OCI-LY1 (cell line): ENCODE measurements at regions not wholly inside any gene's neighbourhood (a gene's known extent, or its start where the extent isn't known, plus 50 kb on each side); places are given as distances from the start of the nearest gene placed in this dataset.

Experiments used
- H2AFZ ChIP-seq: fragments of 200-600 bp; sonication (generic), shearing (Covaris generic); 2 replicates; pipeline ENCODE4 v1.6.0; 2014; ENCODE audit warnings: antibody characterized with exemption, mild to moderate bottlenecking, low read length
- H3F3A ChIP-seq: fragments of 200-600 bp; sonication (generic), shearing (Covaris generic); 2 replicates; pipeline ENCODE4 v1.6.0; 2014; ENCODE audit warnings: mild to moderate bottlenecking, antibody characterized with exemption, low read length, moderate library complexity; ENCODE audit not compliant: insufficient read depth
- H3K27ac ChIP-seq: fragments of 200-600 bp; sonication (generic); 2 replicates; pipeline ENCODE4 v1.5.1; 2014; ENCODE audit warnings: low read length, mixed run types, mild to moderate bottlenecking, low read depth; ENCODE audit not compliant: poor library complexity, severe bottlenecking
- H3K27me3 ChIP-seq: fragments of 200-600 bp; sonication (generic); 2 replicates; pipeline ENCODE4 v1.6.0; 2014; ENCODE audit warnings: antibody characterized with exemption, mild to moderate bottlenecking, low read length, moderate library complexity; ENCODE audit not compliant: insufficient read depth
- H3K36me3 ChIP-seq: fragments of 200-600 bp; sonication (generic); 2 replicates; pipeline ENCODE4 v1.6.1; 2014; ENCODE audit warnings: mild to moderate bottlenecking, antibody characterized with exemption, low read length, moderate library complexity, mixed read lengths; ENCODE audit not compliant: insufficient read depth
- H3K4me1 ChIP-seq: fragments of 200-600 bp; sonication (generic); 2 replicates; pipeline ENCODE4 v1.5.1; 2014; ENCODE audit warnings: mild to moderate bottlenecking, low read length, moderate library complexity; ENCODE audit not compliant: insufficient read depth, severe bottlenecking
- H3K4me2 ChIP-seq: fragments of 200-600 bp; sonication (generic), shearing (Covaris generic); 2 replicates; pipeline ENCODE4 v1.6.1; 2014; ENCODE audit warnings: low read length
- H3K4me3 ChIP-seq: fragments of 200-600 bp; sonication (generic); 2 replicates; pipeline ENCODE4 v1.5.1; 2014; ENCODE audit warnings: low read length, low read depth, mild to moderate bottlenecking, mixed read lengths; ENCODE audit not compliant: poor library complexity, severe bottlenecking
- H3K79me2 ChIP-seq: fragments of 200-600 bp; shearing (Covaris generic); 2 replicates; pipeline ENCODE4 v1.6.1; 2016; ENCODE audit warnings: mixed run types, low read length, mixed read lengths; ENCODE audit not compliant: insufficient read depth
- H3K9ac ChIP-seq: fragments of 200-600 bp; sonication (generic), shearing (Covaris generic); 2 replicates; pipeline ENCODE4 v1.6.1; 2014; ENCODE audit warnings: mild to moderate bottlenecking, low read length, mixed read lengths
- H3K9me2 ChIP-seq: fragments of 200-600 bp; sonication (generic), shearing (Covaris generic); 2 replicates; pipeline ENCODE4 v1.6.1; 2014; ENCODE audit warnings: low read depth, mild to moderate bottlenecking, low read length, mixed read lengths
- H3K9me3 ChIP-seq: fragments of 200-600 bp; shearing (Covaris generic); 2 replicates; pipeline ENCODE4 v1.6.1; 2014; ENCODE audit warnings: low read length, mixed read lengths
- H4K20me1 ChIP-seq: fragments of 200-600 bp; sonication (generic), shearing (Covaris generic); 2 replicates; pipeline ENCODE4 v1.6.0; 2016; ENCODE audit warnings: mild to moderate bottlenecking, low read length; ENCODE audit not compliant: insufficient read depth
- EZH2 ChIP-seq: fragments of 200-600 bp; sonication (generic), shearing (Covaris generic); IDR thresholded peaks from 2 replicates; pipeline ENCODE4 v1.8.0; 2017; ENCODE audit warnings: borderline replicate concordance, mixed run types, mild to moderate bottlenecking, antibody characterized with exemption, low read length, moderate library complexity, mixed read lengths
- TF ChIP-seq, protein P1 (sequence below): fragments of 200-600 bp; sonication (generic), shearing (Covaris generic); IDR thresholded peaks from 2 replicates; pipeline ENCODE4 v1.5.1; 2017; ENCODE audit warnings: mild to moderate bottlenecking, antibody characterized with exemption, low read length, moderate library complexity, mixed read lengths

DNA sequence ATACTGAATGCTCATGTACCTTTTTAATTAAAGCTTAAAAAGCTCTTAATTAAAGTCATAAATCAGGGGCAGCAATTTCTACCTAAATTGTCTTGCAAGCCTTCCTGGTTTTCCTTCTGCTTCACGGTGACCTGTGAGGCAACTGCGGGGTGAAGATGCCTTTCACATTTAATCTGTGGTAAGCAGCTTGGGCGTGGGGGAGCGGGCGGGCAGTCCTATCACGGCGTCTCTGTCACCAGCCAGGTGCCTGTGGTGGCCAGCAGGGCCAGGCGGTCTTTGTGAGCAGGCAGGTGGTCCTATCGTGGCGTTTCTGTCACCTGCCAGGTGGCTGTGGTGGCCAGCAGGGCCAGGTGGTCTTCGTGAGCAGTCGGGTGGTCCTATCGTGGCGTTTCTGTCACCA lies 269.2 kb upstream of the PPP2R2D start:
- TF ChIP-seq, protein P1, sequence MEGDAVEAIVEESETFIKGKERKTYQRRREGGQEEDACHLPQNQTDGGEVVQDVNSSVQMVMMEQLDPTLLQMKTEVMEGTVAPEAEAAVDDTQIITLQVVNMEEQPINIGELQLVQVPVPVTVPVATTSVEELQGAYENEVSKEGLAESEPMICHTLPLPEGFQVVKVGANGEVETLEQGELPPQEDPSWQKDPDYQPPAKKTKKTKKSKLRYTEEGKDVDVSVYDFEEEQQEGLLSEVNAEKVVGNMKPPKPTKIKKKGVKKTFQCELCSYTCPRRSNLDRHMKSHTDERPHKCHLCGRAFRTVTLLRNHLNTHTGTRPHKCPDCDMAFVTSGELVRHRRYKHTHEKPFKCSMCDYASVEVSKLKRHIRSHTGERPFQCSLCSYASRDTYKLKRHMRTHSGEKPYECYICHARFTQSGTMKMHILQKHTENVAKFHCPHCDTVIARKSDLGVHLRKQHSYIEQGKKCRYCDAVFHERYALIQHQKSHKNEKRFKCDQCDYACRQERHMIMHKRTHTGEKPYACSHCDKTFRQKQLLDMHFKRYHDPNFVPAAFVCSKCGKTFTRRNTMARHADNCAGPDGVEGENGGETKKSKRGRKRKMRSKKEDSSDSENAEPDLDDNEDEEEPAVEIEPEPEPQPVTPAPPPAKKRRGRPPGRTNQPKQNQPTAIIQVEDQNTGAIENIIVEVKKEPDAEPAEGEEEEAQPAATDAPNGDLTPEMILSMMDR, result no peak
- no peak for TF ChIP-seq EZH2
- H3K4me1 ChIP-seq, result no peaks in the 10 kb centered on the region
- no peaks in the 10 kb centered on the region for H3F3A ChIP-seq
- no peaks in the 10 kb centered on the region for H4K20me1 ChIP-seq
- no peak overlapping the region for H3K27ac ChIP-seq
- H3K9me3 ChIP-seq, result no peaks in the 10 kb centered on the region
- no peak overlapping the region for H3K4me3 ChIP-seq
- H3K9ac ChIP-seq, result no peak overlapping the region
- no peak overlapping the region for H3K4me2 ChIP-seq
- H3K27me3 ChIP-seq, result no peaks in the 10 kb centered on the region
- H3K9me2 ChIP-seq, result no peaks in the 10 kb centered on the region
- no peak overlapping the region for H2AFZ ChIP-seq
- H3K36me3 ChIP-seq, result no peaks in the 10 kb centered on the region
- no peaks in the 10 kb centered on the region for H3K79me2 ChIP-seq

DNA sequence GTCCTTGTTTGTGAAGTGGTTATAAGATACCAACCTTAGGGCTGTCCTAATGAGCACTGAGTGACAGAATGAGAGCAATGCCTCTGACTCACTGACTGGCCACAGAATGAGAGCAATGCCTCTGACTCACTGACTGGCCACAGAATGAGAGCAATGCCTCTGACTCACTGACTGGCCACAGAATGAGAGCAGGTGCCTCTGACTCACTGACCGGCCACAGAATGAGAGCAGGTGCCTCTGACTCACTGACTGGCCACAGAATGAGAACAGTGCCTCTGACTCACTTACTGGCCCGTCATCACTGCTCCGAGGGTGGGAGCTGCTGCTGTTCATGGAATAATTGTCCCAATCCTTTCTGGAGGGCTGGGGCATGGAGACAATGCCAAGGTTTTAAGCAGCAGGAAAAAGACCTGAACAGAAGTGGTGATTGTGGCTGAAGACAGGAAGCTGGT lies 265.2 kb upstream of the PPP2R2D start:
- Histone ChIP-seq H2AFZ (no peak overlapping the region), H3K9me2 (no peaks in the 10 kb centered on the region), H3F3A (no peaks in the 10 kb centered on the region), H3K27ac (no peak overlapping the region), H3K27me3 (no peaks in the 10 kb centered on the region), H3K9ac (no peak overlapping the region), H3K79me2 (no peaks in the 10 kb centered on the region), H3K9me3 (no peaks in the 10 kb centered on the region), H3K4me3 (no peak overlapping the region), H3K4me1 (no peaks in the 10 kb centered on the region), H3K36me3 (no peaks in the 10 kb centered on the region), H3K4me2 (no peak overlapping the region), H4K20me1 (no peaks in the 10 kb centered on the region)
- TF ChIP-seq, protein P1, result no peak
- TF ChIP-seq EZH2, result no peak

DNA sequence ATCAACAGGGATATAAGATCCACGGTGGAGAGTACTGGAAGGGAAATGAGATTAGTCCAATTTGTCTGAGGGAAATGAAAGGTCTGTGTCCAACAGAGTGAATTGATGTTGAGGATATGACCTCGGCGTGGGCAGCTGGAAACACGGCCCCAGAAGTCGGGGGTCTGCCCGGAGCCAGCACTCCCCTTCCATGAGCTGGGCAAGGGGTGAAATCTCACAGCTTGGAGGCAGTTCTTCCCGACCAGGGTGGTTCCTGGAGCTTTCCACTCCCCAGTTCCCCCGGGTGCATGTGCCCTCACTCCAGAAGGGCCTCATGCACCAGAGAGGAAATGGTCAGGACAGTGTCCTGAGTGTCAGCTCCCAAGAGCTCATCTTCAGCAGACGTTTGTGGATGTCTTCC lies 264.7 kb upstream of the PPP2R2D start:
- H3K27ac ChIP-seq, result no peak overlapping the region
- H3K4me3 ChIP-seq, result no peak overlapping the region
- no peaks in the 10 kb centered on the region for H4K20me1 ChIP-seq
- no peaks in the 10 kb centered on the region for H3K36me3 ChIP-seq
- H3K4me2 ChIP-seq, result no peak overlapping the region
- H3K79me2 ChIP-seq, result no peaks in the 10 kb centered on the region
- no peaks in the 10 kb centered on the region for H3F3A ChIP-seq
- no peak overlapping the region for H3K9ac ChIP-seq
- no peaks in the 10 kb centered on the region for H3K9me3 ChIP-seq
- no peaks in the 10 kb centered on the region for H3K4me1 ChIP-seq
- H3K9me2 ChIP-seq, result no peaks in the 10 kb centered on the region
- no peak overlapping the region for H2AFZ ChIP-seq
- H3K27me3 ChIP-seq, result no peaks in the 10 kb centered on the region
- no peak for TF ChIP-seq EZH2
- TF ChIP-seq, protein P1, result no peak
